Activated naive CD4-positive, alpha-beta T cell treated with anti-CD3 and anti-CD28 coated beads, Interleukin-2, amount 50 U/mL, for 24 hours (primary cell): ENCODE measurements at regions not wholly inside any gene's neighbourhood (a gene's known extent, or its start where the extent isn't known, plus 50 kb on each side); places are given as distances from the start of the nearest gene placed in this dataset.

Source experiments
- H3K27ac Mint-ChIP-seq: one replicate; pipeline ENCODE4 v1.8.0; 2021; ENCODE audit warnings: mild to moderate bottlenecking, mixed read lengths
- H3K27me3 Mint-ChIP-seq: one replicate; pipeline ENCODE4 v1.8.0; 2021; ENCODE audit warnings: mixed read lengths
- H3K36me3 Mint-ChIP-seq: one replicate; pipeline ENCODE4 v1.8.0; 2021; ENCODE audit warnings: mixed read lengths
- H3K4me1 Mint-ChIP-seq: one replicate; pipeline ENCODE4 v1.8.0; 2021; ENCODE audit warnings: mixed read lengths
- H3K4me3 Mint-ChIP-seq: one replicate; pipeline ENCODE4 v1.8.0; 2021; ENCODE audit warnings: mild to moderate bottlenecking, mixed read lengths
- H3K9me3 Mint-ChIP-seq: one replicate; pipeline ENCODE4 v1.8.0; 2021; ENCODE audit warnings: mixed read lengths

- no peaks in the 10 kb centered on the region for H3K27me3 Mint-ChIP-seq
These were observed 53.5 kb upstream of the LRRN1 start for GRCh38 chr3:3745693-3746092.

GRCh38 chr3:3744826-3745225, 54.4 kb upstream of the LRRN1 start:
- H3K4me1 Mint-ChIP-seq: no peaks in the 10 kb centered on the region
- no peaks in the 10 kb centered on the region for H3K36me3 Mint-ChIP-seq
- no peak overlapping the region for H3K4me3 Mint-ChIP-seq
- no peak overlapping the region for H3K27ac Mint-ChIP-seq
- H3K9me3 Mint-ChIP-seq: no peaks in the 10 kb centered on the region
- H3K27me3 Mint-ChIP-seq: no peaks in the 10 kb centered on the region

More at GRCh38 chr3:3745693-3746092, 53.5 kb upstream of the LRRN1 start:
- Mint-ChIP-seq H3K27ac (no peak overlapping the region), H3K4me3 (no peak overlapping the region), H3K36me3 (no peaks in the 10 kb centered on the region), H3K4me1 (no peaks in the 10 kb centered on the region), H3K9me3 (no peaks in the 10 kb centered on the region)

- H3K4me3 Mint-ChIP-seq: no peak overlapping the region
- H3K27ac Mint-ChIP-seq: no peak overlapping the region
- H3K9me3 Mint-ChIP-seq: no peaks in the 10 kb centered on the region
- no peaks in the 10 kb centered on the region for H3K27me3 Mint-ChIP-seq
- no peaks in the 10 kb centered on the region for H3K4me1 Mint-ChIP-seq
- no peaks in the 10 kb centered on the region for H3K36me3 Mint-ChIP-seq
These were observed 55.5 kb upstream of the LRRN1 start for GRCh38 chr3:3743754-3744153.

- H3K4me1 Mint-ChIP-seq: no peaks in the 10 kb centered on the region
- H3K36me3 Mint-ChIP-seq: no peaks in the 10 kb centered on the region
- no peak overlapping the region for H3K27ac Mint-ChIP-seq
- no peak overlapping the region for H3K4me3 Mint-ChIP-seq
- no peaks in the 10 kb centered on the region for H3K9me3 Mint-ChIP-seq
- no peaks in the 10 kb centered on the region for H3K27me3 Mint-ChIP-seq
These were observed 59.2 kb upstream of the LRRN1 start for GRCh38 chr3:3740061-3740460.

- no peaks in the 10 kb centered on the region for H3K36me3 Mint-ChIP-seq
- H3K4me3 Mint-ChIP-seq: no peak overlapping the region
- H3K27ac Mint-ChIP-seq: no peak overlapping the region
These were observed 59.7 kb upstream of the LRRN1 start for GRCh38 chr3:3739330-3740060.

GRCh38 chr3:3737531-3737930, 61.7 kb upstream of the LRRN1 start:
- no peak overlapping the region for H3K4me3 Mint-ChIP-seq
- peaks cover 2% of the 10 kb centered on the region for H3K36me3 Mint-ChIP-seq
- H3K4me1 Mint-ChIP-seq: no peaks in the 10 kb centered on the region
- H3K27me3 Mint-ChIP-seq: no peaks in the 10 kb centered on the region
- no peaks in the 10 kb centered on the region for H3K9me3 Mint-ChIP-seq
- no peak overlapping the region for H3K27ac Mint-ChIP-seq

More at GRCh38 chr3:3739330-3740060, 59.7 kb upstream of the LRRN1 start:
- Mint-ChIP-seq H3K4me1 (no peaks in the 10 kb centered on the region), H3K27me3 (no peaks in the 10 kb centered on the region), H3K9me3 (no peaks in the 10 kb centered on the region)

GRCh38 chr3:3735919-3736318, 63.3 kb upstream of the LRRN1 start:
- Mint-ChIP-seq H3K27ac (no peak overlapping the region), H3K27me3 (no peaks in the 10 kb centered on the region), H3K4me3 (no peak overlapping the region), H3K9me3 (no peaks in the 10 kb centered on the region), H3K4me1 (no peaks in the 10 kb centered on the region), H3K36me3 (peaks cover 2% of the 10 kb centered on the region)

- H3K4me1 Mint-ChIP-seq: no peaks in the 10 kb centered on the region
- no peak overlapping the region for H3K4me3 Mint-ChIP-seq
- peaks cover 2% of the 10 kb centered on the region for H3K36me3 Mint-ChIP-seq
- no peaks in the 10 kb centered on the region for H3K27me3 Mint-ChIP-seq
- no peaks in the 10 kb centered on the region for H3K9me3 Mint-ChIP-seq
- H3K27ac Mint-ChIP-seq: no peak overlapping the region
These were observed 64.3 kb upstream of the LRRN1 start for GRCh38 chr3:3734881-3735280.

- Mint-ChIP-seq H3K27me3 (no peaks in the 10 kb centered on the region), H3K4me1 (no peaks in the 10 kb centered on the region), H3K4me3 (no peak overlapping the region), H3K9me3 (no peaks in the 10 kb centered on the region), H3K36me3 (peaks cover 2% of the 10 kb centered on the region), H3K27ac (no peak overlapping the region)
These were observed 70.0 kb upstream of the LRRN1 start for GRCh38 chr3:3729261-3729660.

- Mint-ChIP-seq H3K36me3 (no peaks in the 10 kb centered on the region), H3K4me1 (no peaks in the 10 kb centered on the region), H3K4me3 (no peak overlapping the region), H3K27ac (no peak overlapping the region), H3K9me3 (no peaks in the 10 kb centered on the region), H3K27me3 (no peaks in the 10 kb centered on the region)
These were observed 72.7 kb upstream of the LRRN1 start for GRCh38 chr3:3726549-3726948.

GRCh38 chr3:3714572-3714971, 84.7 kb upstream of the LRRN1 start:
- Mint-ChIP-seq H3K27ac (no peak overlapping the region), H3K27me3 (no peaks in the 10 kb centered on the region), H3K4me3 (no peak overlapping the region), H3K9me3 (peaks cover 4% of the 10 kb centered on the region), H3K4me1 (no peaks in the 10 kb centered on the region), H3K36me3 (no peaks in the 10 kb centered on the region)

GRCh38 chr3:3712971-3713370, 86.3 kb upstream of the LRRN1 start:
- H3K4me1 Mint-ChIP-seq: no peaks in the 10 kb centered on the region
- no peak overlapping the region for H3K27ac Mint-ChIP-seq
- no peaks in the 10 kb centered on the region for H3K9me3 Mint-ChIP-seq
- no peaks in the 10 kb centered on the region for H3K36me3 Mint-ChIP-seq
- H3K27me3 Mint-ChIP-seq: no peaks in the 10 kb centered on the region
- no peak overlapping the region for H3K4me3 Mint-ChIP-seq

GRCh38 chr3:3708769-3709115, 90.5 kb upstream of the LRRN1 start:
- no peaks in the 10 kb centered on the region for H3K27me3 Mint-ChIP-seq
- no peak overlapping the region for H3K4me3 Mint-ChIP-seq
- H3K4me1 Mint-ChIP-seq: no peaks in the 10 kb centered on the region
- H3K36me3 Mint-ChIP-seq: no peaks in the 10 kb centered on the region
- H3K27ac Mint-ChIP-seq: no peak overlapping the region
- H3K9me3 Mint-ChIP-seq: no peaks in the 10 kb centered on the region

- no peak overlapping the region for H3K4me3 Mint-ChIP-seq
- no peaks in the 10 kb centered on the region for H3K36me3 Mint-ChIP-seq
- H3K27ac Mint-ChIP-seq: no peak overlapping the region
- no peaks in the 10 kb centered on the region for H3K27me3 Mint-ChIP-seq
- no peaks in the 10 kb centered on the region for H3K9me3 Mint-ChIP-seq
- H3K4me1 Mint-ChIP-seq: no peaks in the 10 kb centered on the region
These were observed 91.1 kb upstream of the LRRN1 start for GRCh38 chr3:3707858-3708768.

- Mint-ChIP-seq H3K9me3 (no peaks in the 10 kb centered on the region), H3K27ac (no peak overlapping the region), H3K36me3 (no peaks in the 10 kb centered on the region), H3K27me3 (no peaks in the 10 kb centered on the region), H3K4me1 (no peaks in the 10 kb centered on the region), H3K4me3 (no peak overlapping the region)
These were observed 94.0 kb upstream of the LRRN1 start for GRCh38 chr3:3705090-3705775.

GRCh38 chr3:3701949-3702348, 97.3 kb upstream of the LRRN1 start:
- no peaks in the 10 kb centered on the region for H3K9me3 Mint-ChIP-seq
- H3K27ac Mint-ChIP-seq: no peak overlapping the region
- H3K27me3 Mint-ChIP-seq: no peaks in the 10 kb centered on the region
- no peaks in the 10 kb centered on the region for H3K4me1 Mint-ChIP-seq
- H3K4me3 Mint-ChIP-seq: no peak overlapping the region
- peaks cover 2% of the 10 kb centered on the region for H3K36me3 Mint-ChIP-seq
